Hepatic stellate cell (primary cell): ENCODE measurements at regions not wholly inside any gene's neighbourhood (a gene's known extent, or its start where the extent isn't known, plus 50 kb on each side); places are given as distances from the start of the nearest gene placed in this dataset.

Experiments
- DNase-seq: peaks from one replicate; pipeline ENCODE4 v3.0.0; 2011; ENCODE audit warnings: low spot score

DNA sequence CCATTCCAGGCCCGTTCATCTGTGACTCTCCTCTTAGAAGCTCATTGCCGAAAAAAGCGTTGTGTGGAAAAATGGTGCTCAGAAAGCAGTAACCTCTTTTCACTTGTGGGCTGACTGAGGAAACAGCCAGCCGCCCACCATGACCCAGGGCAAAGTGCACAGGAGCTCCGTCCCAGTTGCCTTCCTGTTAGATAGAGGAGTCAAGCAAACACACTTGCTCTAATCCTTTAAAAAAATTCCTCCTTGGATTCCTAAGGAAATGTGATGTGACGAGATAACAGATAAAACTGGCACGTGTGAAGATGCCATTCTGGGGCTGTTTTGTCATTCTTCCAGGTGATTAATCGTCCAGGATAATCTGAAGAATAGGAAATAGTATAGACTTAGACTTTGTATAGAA lies 396.8 kb upstream of the DDHD1 start:
- no peak for DNase-seq

DNA sequence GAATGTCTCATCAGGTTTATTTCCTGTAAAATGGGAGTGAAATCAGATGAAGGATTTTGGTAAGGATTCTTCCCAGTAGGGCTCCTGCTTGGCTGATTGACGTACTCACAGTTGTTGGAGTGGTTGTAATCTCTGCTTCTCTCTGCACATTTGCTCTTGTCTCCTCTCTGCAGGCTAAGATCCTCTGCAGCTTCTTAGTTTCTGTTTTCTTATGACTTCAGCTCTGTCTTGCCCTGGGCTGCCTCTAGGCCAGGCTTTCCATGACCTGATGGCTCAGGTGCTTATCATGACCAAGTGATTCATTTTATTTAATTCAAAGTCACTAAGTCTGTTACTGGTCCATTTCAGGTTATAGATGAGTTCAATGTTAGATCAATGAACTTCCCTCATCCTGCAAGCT lies 394.5 kb upstream of the DDHD1 start:
- no peak for DNase-seq

DNA sequence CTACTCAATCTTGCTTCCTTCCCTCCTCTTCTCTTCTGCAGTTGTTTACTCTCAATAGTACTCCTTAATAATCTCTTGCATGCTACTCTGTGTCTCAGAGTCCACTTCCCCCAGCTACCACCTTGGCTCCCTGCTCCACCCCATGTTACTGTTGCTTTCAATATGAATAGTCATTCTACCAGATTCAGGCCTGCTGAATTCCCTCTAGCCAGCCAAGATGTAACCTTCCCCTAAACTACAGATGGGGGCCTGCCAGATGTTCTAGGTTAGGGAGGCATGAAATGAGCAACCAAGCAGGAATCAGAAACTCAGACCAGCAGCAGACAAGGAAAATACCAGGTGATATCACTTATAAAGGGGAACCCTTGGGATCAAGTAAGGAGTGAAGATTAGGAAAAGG lies 392.1 kb upstream of the DDHD1 start:
- no peak for DNase-seq

DNA sequence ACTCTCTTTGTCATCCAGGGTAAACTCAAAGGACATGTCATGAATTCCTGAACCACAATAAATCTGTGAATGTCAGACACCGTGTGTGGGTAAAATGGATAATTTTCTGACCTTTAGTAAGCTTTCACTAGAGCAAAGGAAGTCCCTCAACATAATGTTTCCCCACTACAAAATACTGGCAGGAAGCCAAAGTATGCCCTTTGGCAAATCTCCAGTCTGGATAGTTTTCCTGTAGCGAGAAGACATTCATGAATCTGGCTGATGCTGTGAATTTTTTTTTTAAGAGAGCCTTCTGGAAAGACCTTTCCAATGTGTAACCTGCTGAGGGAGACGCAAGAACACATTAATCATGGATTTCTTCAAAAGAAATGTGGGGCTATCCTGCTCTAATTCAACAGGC lies 389.6 kb upstream of the DDHD1 start:
- DNase-seq = no peak

DNA sequence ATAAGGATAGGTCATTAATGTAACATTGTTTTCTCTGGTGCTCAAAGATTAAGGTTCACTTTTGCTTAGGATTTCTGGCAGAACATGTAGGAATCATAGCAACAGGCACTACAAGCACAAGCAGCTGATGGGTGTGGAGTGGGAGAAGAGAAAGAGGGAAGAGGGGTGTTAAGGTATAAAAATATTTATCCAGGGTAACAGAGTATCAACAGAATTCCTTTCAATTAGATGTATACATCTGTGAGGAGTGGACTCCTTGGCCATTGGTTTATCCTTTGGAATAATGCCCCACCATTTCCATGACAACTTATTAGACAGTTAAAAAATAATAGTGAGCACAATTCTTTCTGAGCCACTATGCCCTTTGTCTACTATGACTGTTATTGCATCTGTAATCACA lies 388.3 kb upstream of the DDHD1 start:
- no peak for DNase-seq

DNA sequence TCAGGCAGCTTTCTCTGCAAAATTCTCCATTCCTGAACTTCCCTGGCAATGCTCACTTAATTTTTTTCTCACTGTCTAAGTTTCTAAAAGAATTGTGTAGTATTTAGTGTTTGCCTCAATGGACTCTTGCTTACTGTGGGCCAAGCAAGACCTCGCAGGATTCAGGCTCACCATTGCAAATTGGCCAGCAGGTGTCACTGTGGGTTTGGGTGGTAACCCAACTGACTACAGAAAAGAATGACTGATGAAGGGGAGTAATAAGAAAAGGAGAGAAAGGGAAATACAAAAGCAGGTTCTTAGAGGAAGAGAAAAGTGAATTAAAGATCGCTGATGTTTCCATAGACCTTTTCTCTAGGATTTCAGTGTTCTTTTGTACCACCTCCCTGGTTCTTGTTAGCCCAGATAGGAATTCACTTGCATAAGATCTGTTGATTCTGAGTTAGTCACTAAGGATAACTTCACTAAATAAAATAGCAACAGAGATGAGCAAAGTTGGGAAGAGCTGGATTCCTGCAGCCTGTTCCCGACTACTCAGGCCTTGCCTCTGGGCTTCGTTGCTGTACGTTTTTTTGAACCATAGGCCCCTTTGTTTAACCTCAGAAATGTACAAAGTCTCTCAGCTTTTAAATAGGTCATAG lies 386.5 kb upstream of the DDHD1 start:
- peak; percentile 29 for DNase-seq

DNA sequence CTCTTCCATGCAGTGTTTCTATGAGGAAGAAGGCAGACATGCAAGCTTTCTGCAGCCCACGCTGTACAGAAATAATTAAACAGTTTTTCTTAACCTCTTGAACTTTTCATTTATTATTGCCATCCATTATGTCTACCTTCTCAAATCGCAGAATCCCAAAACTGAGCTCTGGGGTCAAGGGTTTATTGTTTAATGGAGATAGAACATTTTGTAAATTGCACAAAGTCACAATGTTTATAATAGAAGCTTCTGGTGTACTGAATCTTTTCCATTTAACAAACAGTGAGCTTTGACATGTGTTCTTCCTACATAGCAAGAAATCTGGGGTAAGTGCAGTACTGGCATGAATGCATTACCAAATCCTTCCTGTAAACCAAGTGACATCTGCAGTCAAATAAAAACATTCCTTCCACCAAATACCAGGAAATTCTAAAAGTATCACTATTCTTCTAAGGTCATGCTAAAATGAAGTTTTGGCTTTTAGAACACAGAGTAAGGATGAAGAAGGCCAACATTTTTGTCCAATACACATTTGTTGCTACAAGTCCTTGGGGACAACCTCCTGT lies 385.3 kb upstream of the DDHD1 start:
- DNase-seq = no peak

DNA sequence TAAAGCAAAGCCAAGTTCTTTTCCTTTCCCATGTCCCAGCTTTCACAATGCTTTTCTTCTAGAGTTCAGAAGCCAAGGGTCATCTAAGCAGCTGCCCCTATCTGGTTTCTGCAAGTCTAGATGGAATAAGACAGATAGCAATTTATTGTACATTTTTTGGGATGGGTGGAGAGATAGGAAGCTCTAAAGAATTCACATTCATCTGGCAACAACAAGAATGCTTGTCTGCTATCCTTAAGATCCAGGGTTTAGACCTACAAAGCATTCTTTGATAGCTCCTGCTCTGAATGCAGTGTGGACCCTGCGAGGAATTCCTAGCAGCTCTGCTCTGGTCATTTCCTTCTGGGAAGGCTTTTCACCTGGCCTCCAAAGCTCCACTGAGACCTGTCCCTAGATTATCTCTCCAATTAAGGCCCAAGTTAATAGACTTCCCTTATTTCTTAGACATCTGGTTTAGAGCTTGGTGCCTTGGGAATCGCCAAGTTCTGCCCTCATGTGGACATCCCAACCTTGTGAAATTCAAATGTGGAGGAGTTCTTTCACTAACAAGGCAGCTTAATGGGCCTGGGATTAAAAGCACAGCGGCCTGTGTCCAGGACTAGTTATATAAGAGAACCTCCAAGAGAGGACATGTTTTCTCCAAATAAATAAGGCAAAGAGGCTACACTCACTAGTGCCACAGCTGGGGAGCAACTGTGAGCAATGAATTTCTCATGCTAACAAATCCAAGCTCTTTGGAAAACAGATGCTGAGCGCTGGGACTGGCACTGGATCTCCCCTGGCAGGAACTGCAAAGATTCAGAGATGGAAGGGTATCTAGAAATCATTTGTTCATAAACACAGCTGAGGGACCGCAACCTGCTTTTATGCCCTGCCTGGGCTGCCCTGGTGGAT lies 384.5 kb upstream of the DDHD1 start:
- no peak for DNase-seq

DNA sequence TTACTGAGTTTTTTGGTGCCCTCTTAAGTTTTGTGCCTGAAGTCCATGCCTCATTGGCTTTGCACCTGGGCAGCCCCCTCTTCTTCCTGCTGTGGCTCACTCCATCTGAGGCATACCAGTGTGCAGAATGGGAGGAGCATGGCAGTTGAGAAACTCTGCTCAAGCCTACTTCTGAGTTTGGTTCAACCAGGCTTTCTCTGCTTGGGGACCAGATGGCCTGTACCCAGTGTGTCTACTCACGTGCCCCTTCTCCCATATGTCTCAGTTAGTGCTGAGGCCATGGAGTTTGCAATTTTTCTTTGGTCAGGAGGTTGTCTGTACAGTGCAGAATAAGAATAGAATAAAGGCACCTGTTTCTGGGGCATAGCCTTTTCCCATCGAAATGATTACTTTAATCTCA lies 383.3 kb upstream of the DDHD1 start:
- DNase-seq = no peak

DNA sequence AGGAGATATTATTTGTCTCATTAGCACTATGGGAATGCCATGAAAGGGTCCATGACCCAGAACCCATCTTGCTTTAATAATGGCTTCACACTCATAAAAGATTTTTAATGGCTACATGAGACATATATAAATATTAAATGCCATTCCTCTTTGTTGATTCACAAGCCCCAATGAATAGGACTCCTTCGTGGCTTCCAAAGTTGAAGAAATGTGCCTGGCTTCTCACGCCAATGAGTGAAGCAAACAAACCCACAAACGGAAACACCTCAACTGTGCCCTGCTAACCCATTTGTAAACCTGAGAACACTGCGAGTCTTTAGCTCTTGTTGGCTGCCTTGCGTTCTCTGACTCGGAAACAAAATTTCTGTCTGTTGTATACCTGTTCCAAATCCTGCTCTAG lies 381.7 kb upstream of the DDHD1 start:
- no peak for DNase-seq

DNA sequence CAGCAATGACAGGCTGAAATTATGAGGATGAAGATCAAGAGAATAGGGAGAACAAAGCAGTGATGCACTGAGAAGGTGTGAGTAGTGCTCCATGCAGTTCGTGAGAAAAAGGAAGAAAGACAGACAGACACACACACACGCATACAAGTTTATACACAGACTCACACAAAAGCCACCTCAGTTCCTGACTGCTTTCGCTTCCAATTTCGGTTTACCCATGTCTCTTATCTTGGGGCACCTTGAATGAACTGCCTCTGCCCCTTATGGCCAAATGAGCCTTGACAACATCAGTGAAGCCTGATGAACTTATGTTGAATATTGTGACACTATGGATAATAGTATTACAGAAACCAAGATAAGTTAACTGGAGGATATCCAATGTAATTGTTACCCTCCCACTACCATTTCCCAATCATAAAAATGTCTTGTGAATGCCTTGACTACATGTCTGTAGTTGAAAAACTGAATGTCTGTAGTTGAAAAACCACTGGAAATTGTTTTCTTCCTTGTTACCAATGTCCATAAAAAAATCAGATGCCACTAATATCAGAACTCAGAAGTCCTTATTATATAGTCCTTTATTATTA lies 380.4 kb upstream of the DDHD1 start:
- no peak for DNase-seq

DNA sequence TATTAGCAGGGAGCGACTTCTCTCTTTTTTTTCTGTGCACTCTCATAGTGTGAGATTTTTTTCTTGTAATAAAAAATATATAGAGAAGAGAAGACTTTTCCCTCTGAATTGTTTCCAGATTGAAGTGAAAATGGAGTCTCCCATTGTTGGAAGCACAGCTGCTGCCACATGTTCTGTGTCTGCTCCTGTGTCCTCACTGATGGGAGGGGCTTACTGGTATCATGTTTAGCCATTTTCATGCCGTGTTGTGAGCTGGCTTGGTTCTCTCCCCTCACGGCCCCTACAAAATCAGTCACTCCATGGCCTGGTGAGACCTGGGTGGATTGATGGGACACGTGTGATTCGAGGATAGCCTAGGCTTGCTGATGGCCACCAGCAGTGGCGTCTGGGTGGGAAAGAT lies 379.7 kb upstream of the DDHD1 start:
- no peak for DNase-seq

DNA sequence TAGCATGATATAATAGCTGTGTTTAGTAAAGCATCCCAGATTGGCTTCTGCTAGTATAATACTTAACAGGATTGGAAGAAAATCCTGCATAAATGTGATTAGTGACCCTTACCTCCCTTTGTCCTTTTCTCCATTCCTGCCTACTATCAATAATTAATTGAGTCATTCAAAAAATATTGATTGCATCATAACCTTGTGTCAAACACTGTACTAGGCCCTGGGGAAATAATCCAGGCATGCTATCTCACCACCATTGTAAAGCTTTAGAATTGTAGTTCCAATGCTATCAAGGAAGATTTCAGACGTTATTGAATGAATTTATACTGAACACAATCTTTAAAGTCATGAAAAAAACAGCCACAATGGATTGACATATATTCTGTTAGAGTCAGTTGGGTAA lies 378.6 kb upstream of the DDHD1 start:
- no peak for DNase-seq

DNA sequence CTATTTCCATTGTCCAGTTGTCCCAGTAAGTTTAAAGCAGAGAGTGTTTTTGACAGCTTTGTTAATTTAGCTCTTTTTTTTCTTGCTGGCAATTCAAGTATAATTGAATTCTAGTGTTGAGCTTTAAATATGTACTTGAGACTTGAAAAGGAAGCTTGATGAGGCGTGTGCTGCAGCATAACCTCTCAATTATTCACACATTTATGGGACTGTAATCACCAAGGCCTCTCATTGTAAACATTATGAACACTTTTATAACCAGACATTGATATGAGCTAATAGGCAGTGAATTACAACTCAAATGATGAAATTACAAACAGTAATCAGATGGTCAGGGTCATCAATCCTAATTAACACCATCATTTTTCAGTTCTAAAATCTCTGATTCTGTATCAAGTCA lies 378.0 kb upstream of the DDHD1 start:
- DNase-seq = no peak

DNA sequence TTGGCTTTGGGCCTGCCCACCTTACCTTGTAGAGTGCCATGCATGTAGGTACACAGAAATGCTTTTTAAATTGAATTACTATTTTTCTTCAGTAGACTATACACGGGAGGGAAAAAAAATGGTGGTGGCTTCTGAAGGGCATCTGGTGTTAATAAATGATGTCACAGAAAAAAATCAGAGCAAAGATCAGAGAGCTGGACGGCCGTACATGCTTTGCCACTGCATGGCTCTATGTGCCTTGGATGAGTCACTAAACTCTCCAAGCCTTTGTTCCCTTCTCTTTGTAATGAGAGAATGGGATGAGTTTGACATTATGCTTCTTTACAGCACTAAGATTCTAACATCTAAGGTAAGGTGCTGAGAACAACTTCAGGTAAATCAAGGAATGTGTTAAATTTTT lies 376.4 kb upstream of the DDHD1 start:
- no peak for DNase-seq

DNA sequence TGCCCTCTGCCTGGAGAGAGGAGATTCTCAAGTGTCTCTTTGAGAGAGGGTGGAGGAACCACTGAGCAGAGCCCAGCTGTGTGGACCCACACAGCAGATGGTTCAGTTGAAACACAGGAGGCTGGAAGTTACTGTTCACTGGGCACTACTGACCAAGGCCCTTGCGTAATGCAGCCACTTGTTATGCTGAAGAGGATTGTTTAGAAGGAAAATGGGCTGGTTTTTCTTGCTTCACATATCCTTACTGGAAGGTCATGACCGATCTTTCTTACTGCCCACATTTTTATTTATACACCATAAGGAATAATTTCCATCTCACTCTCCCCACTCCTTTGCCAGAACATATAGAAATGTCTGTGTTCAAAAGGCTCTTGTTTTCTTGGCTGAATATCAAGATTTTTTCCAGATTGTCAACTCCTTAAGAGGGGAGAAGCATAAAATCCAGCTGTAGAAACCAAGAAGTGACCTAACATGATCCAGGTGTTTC lies 375.1 kb upstream of the DDHD1 start:
- DNase-seq = no peak

DNA sequence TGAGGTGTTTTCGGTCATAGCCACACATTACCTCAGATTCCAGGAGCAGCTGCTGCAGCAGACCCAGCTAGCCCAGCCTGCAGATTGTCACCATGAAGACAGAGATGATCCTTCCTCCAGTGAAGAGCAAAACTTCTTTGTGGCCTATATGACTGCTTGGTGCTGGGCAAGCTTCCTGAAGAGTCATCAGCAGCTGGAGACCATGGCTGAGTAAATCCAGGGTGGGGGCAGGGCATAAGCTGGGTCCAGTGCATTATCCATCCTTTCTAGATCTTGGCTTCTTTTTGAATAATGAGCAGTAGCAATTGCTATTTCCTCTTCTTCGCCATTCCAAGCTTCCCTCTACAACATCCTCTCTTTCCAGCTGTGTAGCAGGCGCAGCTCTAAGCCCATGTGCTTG lies 373.1 kb upstream of the DDHD1 start:
- DNase-seq = no peak

DNA sequence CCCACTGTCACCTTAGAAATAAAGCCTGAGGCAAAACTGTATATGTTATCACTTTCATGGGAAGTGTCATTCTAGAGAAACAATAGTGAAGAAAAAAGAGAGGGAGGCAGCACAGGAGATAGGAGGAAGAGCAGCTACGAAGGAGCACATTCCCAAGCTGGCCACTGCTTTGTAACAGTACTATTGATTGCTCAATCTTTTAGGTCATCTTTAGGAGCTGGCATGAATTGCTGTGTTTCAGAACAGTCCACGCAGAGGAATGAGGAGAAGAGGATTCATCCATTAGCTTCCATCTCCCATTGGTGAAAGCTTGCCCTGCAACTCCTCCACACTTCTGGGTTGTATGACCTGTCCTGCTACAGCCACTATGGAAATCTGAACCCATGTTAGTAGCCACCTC lies 372.5 kb upstream of the DDHD1 start:
- DNase-seq = no peak

DNA sequence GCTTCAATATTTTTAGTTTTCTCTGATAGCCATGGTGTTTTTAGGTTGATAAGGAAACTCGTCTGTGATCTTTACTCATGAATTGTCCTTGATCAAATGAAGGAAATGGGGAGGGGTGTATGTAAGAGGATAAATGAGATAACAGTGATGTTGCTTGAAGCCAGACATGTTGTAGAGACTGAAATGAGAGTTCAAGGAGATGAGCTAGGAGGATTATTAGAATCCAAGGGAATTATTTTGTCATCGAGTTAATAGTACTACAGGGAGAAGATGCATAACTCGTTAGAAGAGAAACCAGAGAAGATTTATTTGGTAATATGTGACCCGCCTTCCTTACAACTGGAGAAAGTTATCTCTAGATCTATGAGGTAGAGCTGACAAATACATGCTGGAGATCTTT lies 371.3 kb upstream of the DDHD1 start:
- no peak for DNase-seq

DNA sequence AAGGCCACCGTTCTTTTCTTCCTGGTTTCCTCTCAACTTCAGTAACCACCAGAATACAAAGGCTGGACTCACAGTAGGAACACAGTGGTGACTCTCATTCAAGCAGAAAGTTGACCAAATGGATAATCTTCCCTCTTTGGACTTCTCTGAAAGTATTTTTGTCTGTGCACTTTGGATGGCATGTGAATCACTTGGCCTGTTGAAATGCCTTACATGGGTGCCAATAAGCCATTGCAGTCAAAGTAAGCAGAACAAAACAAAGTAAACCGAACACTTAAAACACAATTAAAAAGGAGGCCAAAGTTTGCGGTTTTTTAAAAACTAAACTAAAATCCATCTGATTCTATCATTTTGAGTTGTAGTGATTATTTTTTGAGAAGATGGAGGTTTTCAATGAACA lies 370.1 kb upstream of the DDHD1 start:
- no peak for DNase-seq

DNA sequence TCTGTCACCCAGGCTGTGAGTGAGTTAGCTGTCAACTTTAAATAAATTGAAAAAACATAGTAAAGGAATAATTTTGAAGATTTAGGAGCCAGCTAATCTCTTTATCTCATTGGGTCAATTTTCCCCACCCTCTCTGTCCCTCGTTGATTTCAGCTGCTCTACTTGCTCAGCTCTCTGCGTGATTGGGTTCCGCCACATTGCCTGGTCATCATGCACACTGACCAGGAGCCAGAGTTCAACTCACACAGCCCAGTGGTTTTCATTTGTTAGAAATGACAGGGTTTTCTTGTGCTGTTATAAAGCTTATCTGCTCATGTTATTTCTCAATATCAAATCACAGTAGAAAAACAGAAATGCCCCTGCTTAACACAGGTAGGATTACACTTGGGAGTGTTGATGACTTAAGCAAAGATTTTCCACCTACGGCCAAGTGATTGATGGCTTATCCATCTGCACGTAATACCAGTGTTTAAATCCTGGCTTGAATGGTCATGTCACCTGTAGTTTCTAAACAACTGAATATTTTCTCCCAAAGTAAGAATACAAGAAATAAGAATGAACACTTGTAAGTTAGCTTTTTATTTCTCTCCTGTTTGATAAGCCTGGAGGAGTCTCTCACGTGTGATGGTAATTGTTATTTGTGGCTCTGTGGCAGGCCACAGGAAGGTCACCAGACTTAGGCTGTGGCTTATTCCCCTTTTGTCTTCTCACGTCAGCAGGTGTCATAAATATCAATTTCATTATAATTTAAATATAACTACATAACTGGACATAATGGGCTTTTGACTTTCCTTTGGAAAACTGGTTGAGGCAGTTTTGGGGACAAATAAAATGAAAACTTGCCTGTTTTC lies 367.2 kb upstream of the DDHD1 start:
- DNase-seq = no peak

DNA sequence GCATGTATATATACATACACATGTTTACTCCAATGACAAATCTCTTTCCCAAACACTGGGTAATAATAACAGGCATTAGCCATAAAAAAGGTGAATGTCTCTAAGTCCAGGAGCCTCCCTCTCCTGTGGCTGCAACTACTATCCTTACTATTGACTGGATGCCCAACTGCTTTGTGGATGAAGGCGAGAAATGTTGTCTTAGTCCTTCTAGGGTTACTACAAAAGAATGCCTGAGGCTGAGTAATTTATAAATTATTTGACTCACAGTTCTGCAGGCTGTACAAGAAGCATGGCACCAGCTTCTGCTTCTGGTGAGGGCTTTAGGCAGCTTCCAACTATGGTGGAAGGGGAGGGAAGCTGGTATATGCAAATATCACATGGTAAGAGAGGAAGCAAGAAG lies 366.0 kb upstream of the DDHD1 start:
- no peak for DNase-seq
